Amniotic stem cell (primary cell): ENCODE measurements at regions not wholly inside any gene's neighbourhood (a gene's known extent, or its start where the extent isn't known, plus 50 kb on each side); places are given as distances from the start of the nearest gene placed in this dataset.

Experiments used
- DNase-seq: peaks from one replicate; lab custom pipeline; 2025; lab: John Stamatoyannopoulos, UW

DNA sequence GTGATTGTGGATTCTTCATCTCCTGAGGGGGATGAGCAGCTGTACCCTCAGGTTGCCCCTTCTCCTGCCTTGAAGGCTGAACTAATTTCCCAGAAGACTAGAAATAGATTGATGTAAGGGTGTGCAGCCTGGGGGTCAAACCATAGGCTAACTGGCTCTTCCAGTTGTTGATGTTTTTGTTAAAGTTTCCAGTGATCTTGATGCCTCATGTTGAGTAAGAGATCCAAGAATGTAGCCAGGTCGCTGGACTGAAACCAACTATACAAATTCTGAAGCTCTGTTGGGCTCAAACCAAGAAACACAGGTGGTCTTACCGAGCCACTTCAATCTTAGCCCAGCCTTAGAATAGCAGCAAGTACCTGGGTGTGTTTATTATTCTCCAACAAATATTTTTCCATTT lies 391.8 kb downstream of the KLF5 start:
- no peak for DNase-seq

DNA sequence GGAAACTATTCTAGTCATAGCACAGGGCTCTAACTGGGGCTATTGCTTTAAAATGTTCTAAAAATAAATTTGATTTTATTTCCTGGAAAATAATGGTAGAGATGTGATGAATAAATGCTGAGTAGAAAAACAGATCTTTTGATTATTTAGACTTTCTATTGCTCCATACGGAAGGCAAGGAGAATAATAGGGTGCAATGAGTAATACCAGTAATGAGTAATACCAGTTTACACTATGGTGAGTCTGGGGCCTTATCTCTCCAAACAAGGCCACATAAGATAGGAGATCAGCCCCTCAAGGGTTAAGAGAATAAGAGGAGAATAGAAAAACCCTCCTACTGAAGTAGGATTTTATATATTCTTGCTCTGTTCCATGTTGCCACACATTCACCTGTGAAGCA lies 390.4 kb downstream of the KLF5 start:
- DNase-seq = no peak

GRCh38 chr13:73440296-73440895 lies 381.6 kb downstream of the KLF5 start:
- no peak for DNase-seq

GRCh38 chr13:73433890-73434289 lies 375.1 kb downstream of the KLF5 start:
- no peak for DNase-seq

- DNase-seq = no peak
These were observed 374.7 kb downstream of the KLF5 start for GRCh38 chr13:73433458-73433857.

DNA sequence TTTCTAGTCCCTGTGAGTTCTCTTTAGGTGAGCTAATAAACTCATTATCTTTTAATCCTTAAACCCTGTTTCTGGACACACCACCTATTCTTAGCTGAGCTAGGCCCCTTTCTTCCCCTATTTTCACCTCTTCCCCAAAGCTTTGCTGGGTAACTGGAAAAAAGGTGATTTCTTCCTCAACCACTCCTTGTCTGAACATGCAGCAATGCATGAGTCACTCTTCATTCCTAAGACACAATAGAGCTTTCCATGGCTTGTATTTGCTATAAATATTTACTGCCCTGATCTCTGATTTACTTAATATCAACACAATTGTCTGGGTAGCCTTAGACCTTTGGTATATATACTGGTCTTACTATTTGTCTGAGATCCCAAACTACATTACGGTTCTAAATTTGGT lies 370.9 kb downstream of the KLF5 start:
- peak; percentile 10 for DNase-seq

- DNase-seq = no peak
These were observed 369.9 kb downstream of the KLF5 start for GRCh38 chr13:73428706-73429105.

- DNase-seq = peak; percentile 60
These were observed 369.3 kb downstream of the KLF5 start for GRCh38 chr13:73428137-73428536.

GRCh38 chr13:73422973-73423372 lies 364.2 kb downstream of the KLF5 start:
- DNase-seq = no peak

DNA sequence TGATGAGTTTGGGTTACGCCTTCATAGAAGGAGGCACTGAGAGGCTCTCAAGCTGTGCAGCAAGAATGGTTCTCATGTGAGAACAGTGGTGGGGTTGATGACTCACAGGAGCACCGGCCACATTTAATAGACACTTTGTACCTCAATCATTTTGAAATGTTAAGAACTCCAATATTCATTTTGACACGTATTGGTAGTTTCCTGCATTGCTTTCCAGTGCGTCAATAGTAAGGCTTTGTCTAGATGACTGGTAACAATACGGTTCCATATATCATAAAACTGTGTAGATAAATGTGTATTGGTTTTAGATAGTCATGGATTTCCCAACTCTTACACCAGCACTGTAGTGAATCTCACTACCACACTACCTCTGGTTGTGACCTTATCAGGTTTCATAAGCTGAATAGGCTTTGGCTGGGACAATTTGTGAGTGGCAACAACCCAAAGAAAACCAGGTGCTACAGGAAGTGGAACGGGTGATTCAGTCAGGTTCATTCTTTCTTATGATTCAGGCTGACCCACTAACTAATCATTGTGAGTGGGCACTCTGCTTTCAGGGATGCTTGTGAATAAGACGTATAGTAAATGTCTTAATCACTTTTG lies 362.6 kb downstream of the KLF5 start:
- no peak for DNase-seq

GRCh38 chr13:73419186-73419585 lies 360.4 kb downstream of the KLF5 start:
- no peak for DNase-seq

GRCh38 chr13:73417012-73417615 lies 358.3 kb downstream of the KLF5 start:
- DNase-seq = no peak

- no peak for DNase-seq
These were observed 357.3 kb downstream of the KLF5 start for GRCh38 chr13:73416093-73416492.

GRCh38 chr13:73413656-73414055 lies 354.9 kb downstream of the KLF5 start:
- no peak for DNase-seq

DNA sequence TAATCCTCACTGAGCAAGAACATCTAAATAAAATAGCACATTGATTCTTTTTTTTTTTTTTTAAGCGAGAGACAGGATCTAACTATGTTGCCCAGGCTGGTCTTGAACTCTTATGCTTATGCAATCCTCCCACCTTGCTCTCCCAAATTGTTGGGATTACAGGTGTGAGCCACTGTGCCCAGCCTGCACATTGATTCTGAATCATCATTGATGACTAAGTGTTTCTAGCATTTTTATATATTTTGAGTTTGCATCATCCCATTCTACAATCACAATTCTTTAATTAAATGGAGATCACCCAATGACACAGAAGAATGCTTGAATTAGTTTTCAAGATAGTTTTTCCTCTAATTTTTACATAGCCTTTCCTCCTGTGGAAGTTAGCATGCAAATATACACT lies 354.1 kb downstream of the KLF5 start:
- DNase-seq = no peak

- no peak for DNase-seq
These were observed 352.4 kb downstream of the KLF5 start for GRCh38 chr13:73411067-73411809.

GRCh38 chr13:73406454-73406853 lies 347.6 kb downstream of the KLF5 start:
- no peak for DNase-seq

DNA sequence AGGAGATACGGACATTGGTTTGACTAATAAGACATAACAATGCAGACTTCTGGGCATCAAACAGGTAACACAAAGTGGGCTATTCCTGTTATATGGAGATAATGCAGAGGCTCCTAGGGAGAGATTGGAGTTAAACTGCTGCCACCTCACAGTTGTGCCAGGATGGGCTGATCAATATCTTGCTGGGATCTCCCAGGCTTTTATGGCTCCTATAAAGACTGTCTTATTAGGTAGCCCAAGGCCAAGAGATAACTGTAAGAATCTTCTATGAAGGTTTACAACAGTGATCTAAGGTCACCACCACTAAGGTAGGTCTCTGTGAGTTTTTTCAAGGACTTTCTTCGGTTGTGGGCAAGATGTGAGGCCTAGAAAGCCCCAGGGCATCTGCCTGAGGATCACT lies 345.8 kb downstream of the KLF5 start:
- DNase-seq = no peak

- no peak for DNase-seq
These were observed 344.7 kb downstream of the KLF5 start for GRCh38 chr13:73403355-73404120.

- no peak for DNase-seq
These were observed 343.0 kb downstream of the KLF5 start for GRCh38 chr13:73401769-73402168.

DNA sequence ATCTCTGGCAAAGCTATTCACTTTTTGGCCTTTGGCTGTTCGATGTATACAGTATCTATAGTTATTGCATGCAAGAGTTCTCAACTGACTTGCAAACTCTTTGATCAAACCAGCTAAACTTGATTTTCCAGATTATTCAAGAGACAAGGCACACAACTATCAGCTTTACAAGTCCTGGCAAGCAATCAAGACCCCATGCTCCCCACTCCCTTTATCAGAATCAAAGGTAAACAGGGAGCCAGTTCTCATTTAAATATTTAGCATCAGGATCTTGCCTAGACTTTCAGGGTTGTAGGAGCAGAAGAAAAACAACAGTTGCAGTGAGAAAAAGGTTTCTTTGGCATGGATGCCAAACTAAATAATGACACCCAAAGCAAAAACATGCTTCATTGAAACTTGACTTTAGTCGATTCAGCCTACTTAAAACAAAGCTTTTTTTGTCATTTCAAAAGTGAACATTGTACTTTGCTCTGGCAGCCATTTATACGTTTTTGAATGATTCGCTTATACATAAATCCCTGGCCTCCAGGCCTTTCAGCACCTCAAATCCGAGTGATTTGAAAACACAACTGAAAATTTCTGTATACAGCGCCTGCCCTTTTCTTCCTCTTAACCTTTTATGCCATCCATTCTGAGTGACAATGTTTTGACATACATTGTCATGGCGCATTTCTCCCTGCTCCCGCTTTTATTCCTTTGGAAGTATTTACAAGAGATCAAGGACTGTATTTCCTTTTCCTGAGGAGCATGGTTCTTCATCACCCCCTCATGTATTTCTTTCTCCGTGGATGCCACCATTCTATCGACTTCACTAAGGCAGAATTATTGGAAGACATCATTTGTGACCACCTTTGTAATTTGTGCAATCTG lies 340.8 kb downstream of the KLF5 start:
- DNase-seq = no peak
